ENCODE measurements at regions not wholly inside any gene's neighbourhood (a gene's known extent, or its start where the extent isn't known, plus 50 kb on each side); places are given as distances from the start of the nearest gene placed in this dataset.

DNA sequence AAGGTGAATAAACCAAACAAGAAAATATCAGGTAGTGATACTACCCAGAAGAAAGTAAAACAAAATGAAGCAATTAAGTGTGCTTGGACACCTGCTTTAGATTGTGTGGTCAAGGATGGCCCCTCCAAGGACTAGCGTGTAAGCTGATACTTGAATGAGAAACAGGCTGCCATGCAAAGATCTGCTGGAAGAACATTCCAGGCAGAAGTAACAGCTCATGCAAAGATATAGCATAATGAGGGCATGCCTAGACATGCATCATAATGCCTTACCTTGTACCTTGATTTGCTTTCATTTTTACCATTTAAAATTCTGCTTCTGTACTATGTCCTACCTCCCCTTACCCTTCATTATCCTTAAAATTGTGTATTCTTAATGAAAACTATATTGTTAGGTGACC is 74.8 kb upstream of the HDAC9 start:
- DNase-seq: no peak

- DNase-seq: no peak
Measured at GRCh38 chr7:18421297-18422002, 74.1 kb upstream of the HDAC9 start.

DNA sequence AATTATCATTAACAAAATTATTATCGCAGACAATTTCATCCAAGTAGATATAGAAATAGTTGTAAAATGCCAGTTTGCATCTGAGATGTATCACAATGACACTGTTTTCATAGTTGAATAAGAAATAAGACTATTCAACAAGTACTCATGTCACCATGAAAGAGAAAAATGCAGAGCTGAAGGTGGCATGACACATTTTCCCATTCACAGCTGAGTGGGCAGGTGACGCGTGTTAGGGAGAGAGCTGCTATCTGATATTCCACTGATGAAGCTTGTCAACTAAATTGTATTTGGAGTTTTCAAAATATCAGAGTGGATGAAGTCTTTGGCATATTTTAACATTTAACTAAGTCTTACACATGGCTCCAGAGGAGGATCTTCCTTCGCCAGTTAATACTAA is 70.3 kb upstream of the HDAC9 start:
- DNase-seq: no peak

- DNase-seq: no peak
Measured at GRCh38 chr7:18425838-18426445, 69.6 kb upstream of the HDAC9 start.

DNA sequence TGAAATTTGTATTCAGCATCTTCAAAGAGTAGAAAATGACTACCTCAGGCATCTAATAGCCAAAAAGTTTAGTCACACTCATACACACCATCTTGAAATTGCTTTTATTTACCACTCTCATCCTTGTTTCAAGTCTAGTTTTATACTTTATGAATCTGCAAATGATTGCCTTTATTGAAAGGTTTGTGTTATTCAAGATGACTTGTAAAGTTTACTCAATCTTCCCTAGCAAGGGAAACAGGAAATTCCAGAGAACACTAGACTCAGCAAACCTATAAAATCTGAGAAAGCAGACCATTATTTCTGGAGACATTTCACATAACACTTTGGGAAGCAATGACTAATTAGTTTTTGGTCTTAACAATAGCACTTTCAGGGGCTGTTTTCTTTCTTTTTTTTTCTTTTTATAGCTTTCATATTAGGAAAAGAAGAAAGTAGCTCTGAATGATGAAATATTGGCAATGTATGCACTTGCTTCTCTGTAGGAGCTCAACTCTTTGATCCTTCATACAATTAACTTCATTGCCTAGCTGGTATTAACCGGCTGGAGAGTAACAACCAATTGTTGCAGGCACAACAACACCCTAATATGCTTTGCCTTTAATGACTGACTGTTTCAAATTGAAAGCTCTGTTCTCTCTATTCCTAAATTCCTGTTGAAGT is 68.9 kb upstream of the HDAC9 start:
- DNase-seq: no peak

DNA sequence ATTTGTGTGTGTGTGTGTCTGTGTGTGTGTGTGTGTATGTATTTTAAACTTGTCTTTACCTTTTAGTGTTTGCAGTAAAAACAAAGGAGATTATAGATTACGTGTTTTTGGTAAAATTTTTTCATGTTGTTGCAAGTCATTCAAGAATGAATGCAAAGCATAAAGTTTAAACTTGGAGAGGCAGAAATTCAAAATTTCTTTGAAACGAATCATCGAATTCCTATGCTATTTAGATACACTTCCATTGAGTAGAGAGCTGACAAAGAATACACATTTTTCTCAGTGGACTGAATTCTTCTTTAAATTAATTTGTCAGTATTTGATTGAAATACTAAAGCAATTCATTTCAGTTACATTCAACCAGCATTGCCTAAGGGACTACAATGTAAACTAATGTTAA is 66.0 kb upstream of the HDAC9 start:
- DNase-seq: no peak

DNA sequence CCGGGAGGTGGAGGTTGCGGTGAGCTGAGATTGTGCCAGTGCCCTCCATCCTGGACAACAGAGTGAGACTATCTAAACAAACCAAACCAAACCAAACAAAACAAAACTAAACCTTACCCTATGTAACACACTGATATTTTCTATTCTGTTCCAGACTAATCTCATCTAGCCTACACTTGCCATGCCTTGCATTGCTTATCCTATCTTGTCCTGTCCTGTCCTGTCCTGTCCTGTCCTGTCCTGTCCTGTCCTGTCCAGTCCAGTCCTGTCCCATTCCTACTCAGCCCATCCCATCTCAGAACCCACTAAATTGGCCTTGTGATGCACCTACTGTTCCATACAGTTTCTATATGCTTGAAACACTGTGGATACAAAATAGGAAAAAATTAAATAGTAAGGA is 64.7 kb upstream of the HDAC9 start:
- DNase-seq: no peak

DNA sequence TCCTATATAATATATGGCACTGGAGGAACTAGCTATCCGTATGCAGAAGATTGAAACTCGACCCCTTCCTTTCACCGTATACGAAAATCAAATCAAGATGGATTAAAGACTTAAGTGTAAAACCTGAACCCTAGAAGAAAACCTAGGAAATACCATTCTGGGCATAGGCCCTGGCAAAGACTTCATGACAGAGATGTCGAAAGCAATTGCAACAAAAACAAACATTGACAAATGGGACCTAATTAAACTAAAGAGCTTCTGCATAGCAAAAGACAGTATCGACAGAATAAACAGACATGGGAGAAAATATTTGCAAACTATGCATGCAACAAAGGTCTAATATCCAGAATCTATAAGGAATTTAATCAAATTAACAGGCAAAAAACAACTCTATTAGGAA is 61.4 kb upstream of the HDAC9 start:
- DNase-seq: no peak

- no peak for DNase-seq
Measured at GRCh38 chr7:18437101-18437500, 58.4 kb upstream of the HDAC9 start.

DNA sequence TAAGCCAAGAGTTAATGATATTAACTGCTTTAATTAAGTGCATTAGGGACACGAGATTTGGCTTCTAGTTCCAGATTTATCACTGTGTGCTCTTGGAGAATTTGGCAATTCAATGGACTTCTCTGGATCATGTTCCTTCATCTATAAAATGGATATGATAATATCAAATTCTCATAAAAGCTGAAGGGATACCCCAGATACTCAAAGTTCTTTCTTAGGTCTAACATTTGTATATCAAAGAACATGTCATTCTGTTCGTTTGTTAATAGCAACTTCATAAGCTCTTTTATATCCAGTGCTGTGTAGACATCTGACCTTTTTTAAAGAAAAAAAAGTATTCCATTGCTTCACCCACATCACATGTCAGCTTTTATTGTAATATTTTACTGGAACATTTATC is 54.6 kb upstream of the HDAC9 start:
- no peak for DNase-seq

DNA sequence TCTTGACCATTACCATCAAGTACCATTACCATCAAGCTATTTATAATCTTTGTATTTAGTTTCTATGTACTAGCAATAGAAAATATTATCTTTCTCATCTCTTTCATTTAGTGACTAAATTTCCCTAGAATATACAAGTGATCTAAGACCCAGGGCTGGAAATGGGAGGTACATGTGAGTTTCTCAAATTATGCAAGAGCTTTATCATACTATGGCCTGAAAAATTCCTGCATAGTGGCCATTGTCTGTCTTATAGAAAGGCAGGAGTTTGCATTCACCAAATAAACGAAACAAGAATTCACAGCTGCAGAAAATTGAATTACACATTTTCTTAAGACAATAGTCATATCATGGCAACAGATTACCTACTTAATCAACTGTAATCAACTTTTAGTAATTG is 50.7 kb upstream of the HDAC9 start:
- no peak for DNase-seq

GRCh38 chr7:18445483-18445882 is 50.1 kb upstream of the HDAC9 start:
- no peak for DNase-seq

Data from T1000 (cell line).